ENCODE measurements at regions not wholly inside any gene's neighbourhood (a gene's known extent, or its start where the extent isn't known, plus 50 kb on each side); places are given as distances from the start of the nearest gene placed in this dataset.

- no peak for DNase-seq (ENCODE audit: low read depth in 2 of 2)
These were observed 627.5 kb upstream of the SOX11 start for GRCh38 chr2:5064687-5065086.

GRCh38 chr2:5067816-5068215 lies 624.4 kb upstream of the SOX11 start:
- no peak for DNase-seq (ENCODE audit: low read depth in 2 of 2)

- DNase-seq (ENCODE audit: low read depth in 2 of 2), result no peak
These were observed 621.9 kb upstream of the SOX11 start for GRCh38 chr2:5070257-5070656.

- no peak for DNase-seq (ENCODE audit: low read depth in 2 of 2)
These were observed 617.5 kb upstream of the SOX11 start for GRCh38 chr2:5074733-5075132.

- no peak for DNase-seq (ENCODE audit: low read depth in 2 of 2)
These were observed 615.6 kb upstream of the SOX11 start for GRCh38 chr2:5076599-5076998.

- no peak for DNase-seq (ENCODE audit: low read depth in 2 of 2)
These were observed 614.6 kb upstream of the SOX11 start for GRCh38 chr2:5077479-5078089.

GRCh38 chr2:5083402-5083801 lies 608.8 kb upstream of the SOX11 start:
- DNase-seq (ENCODE audit: low read depth in 2 of 2), result no peak

- DNase-seq (ENCODE audit: low read depth in 2 of 2), result no peak
These were observed 602.8 kb upstream of the SOX11 start for GRCh38 chr2:5089409-5089808.

- no peak for DNase-seq (ENCODE audit: low read depth in 2 of 2)
These were observed 599.1 kb upstream of the SOX11 start for GRCh38 chr2:5093056-5093455.

- DNase-seq (ENCODE audit: low read depth in 2 of 2), result no peak
These were observed 598.7 kb upstream of the SOX11 start for GRCh38 chr2:5093518-5093917.

GRCh38 chr2:5094192-5094591 lies 598.0 kb upstream of the SOX11 start:
- no peak for DNase-seq (ENCODE audit: low read depth in 2 of 2)

- DNase-seq (ENCODE audit: low read depth in 2 of 2), result no peak
These were observed 593.9 kb upstream of the SOX11 start for GRCh38 chr2:5098286-5098685.

- no peak for DNase-seq (ENCODE audit: low read depth in 2 of 2)
These were observed 589.4 kb upstream of the SOX11 start for GRCh38 chr2:5102823-5103222.

GRCh38 chr2:5111581-5111980 lies 580.6 kb upstream of the SOX11 start:
- no peak for DNase-seq (ENCODE audit: low read depth in 2 of 2)

GRCh38 chr2:5119046-5119445 lies 573.1 kb upstream of the SOX11 start:
- no peak for DNase-seq (ENCODE audit: low read depth in 2 of 2)

GRCh38 chr2:5121121-5121520 lies 571.1 kb upstream of the SOX11 start:
- DNase-seq (ENCODE audit: low read depth in 2 of 2), result no peak

GRCh38 chr2:5121642-5122041 lies 570.5 kb upstream of the SOX11 start:
- DNase-seq (ENCODE audit: low read depth in 2 of 2), result no peak

GRCh38 chr2:5123582-5124196 lies 568.5 kb upstream of the SOX11 start:
- DNase-seq (ENCODE audit: low read depth in 2 of 2), result no peak

- DNase-seq (ENCODE audit: low read depth in 2 of 2), result no peak
These were observed 567.0 kb upstream of the SOX11 start for GRCh38 chr2:5125017-5125730.

- DNase-seq (ENCODE audit: low read depth in 2 of 2), result no peak
These were observed 559.9 kb upstream of the SOX11 start for GRCh38 chr2:5132281-5132680.

- no peak for DNase-seq (ENCODE audit: low read depth in 2 of 2)
These were observed 551.8 kb upstream of the SOX11 start for GRCh38 chr2:5140347-5140746.

GRCh38 chr2:5144159-5144558 lies 548.0 kb upstream of the SOX11 start:
- DNase-seq (ENCODE audit: low read depth in 2 of 2), result no peak

GRCh38 chr2:5145053-5145452 lies 547.1 kb upstream of the SOX11 start:
- DNase-seq (ENCODE audit: low read depth in 2 of 2), result no peak
